ENCODE measurements at regions not wholly inside any gene's neighbourhood (a gene's known extent, or its start where the extent isn't known, plus 50 kb on each side); places are given as distances from the start of the nearest gene placed in this dataset.

- no peak for DNase-seq (ENCODE audit: extremely low spot score)
- intact Hi-C loops (cut with DNase I): no loop called here
- TF ChIP-seq EP300 (IDR thresholded peaks at IDR 0.05) (no peak), POLR2A (IDR thresholded peaks at IDR 0.05; ENCODE audit: low read depth) (no peak), CTCF (IDR thresholded peaks at IDR 0.05) (no peak), POLR2AphosphoS5 (IDR thresholded peaks at IDR 0.05) (no peak)
- 82% methylated on average over 4 of the region's 4 CpGs for WGBS
- no peak overlapping the region for H3K4me3 ChIP-seq
- peak overlapping the region in 3 of 4 donors; percentile 1 to 76 (median 19) for H3K27ac ChIP-seq (replicated peaks in 1 of 4)
- H3K36me3 ChIP-seq: no peaks in the 10 kb centered on the region
- peaks cover 28 to 84% (median 71%) of the 10 kb centered on the region in 4 donors for H3K4me1 ChIP-seq
- no peaks in the 10 kb centered on the region for H3K9me3 ChIP-seq
- no peaks in the 10 kb centered on the region for H3K27me3 ChIP-seq
Observed at GRCh38 chr18:34647251-34647650, 62.8 kb upstream of the DTNA start.

GRCh38 chr18:34648269-34648985 lies 61.7 kb upstream of the DTNA start:
- no peaks in the 10 kb centered on the region for H3K36me3 ChIP-seq
- intact Hi-C loops (cut with DNase I): no loop called here
- no peaks in the 10 kb centered on the region for H3K27me3 ChIP-seq
- H3K4me3 ChIP-seq: no peak overlapping the region
- H3K27ac ChIP-seq (replicated peaks in 1 of 4): peak overlapping the region; percentile 19 to 76 (median 50)
- H3K9me3 ChIP-seq: no peaks in the 10 kb centered on the region
- peaks cover 25 to 77% (median 66%) of the 10 kb centered on the region in 4 donors for H3K4me1 ChIP-seq
- 68% methylated on average over 3 of the region's 3 CpGs for WGBS
- TF ChIP-seq POLR2A (IDR thresholded peaks at IDR 0.05; ENCODE audit: low read depth) (no peak), POLR2AphosphoS5 (IDR thresholded peaks at IDR 0.05) (no peak), CTCF (IDR thresholded peaks at IDR 0.05) (no peak)
- DNase-seq (ENCODE audit: extremely low spot score): no peak

GRCh38 chr18:34649080-34649479 lies 61.0 kb upstream of the DTNA start:
- WGBS: 3% methylated on average over 4 of the region's 4 CpGs
- H3K4me3 ChIP-seq: no peak overlapping the region
- H3K36me3 ChIP-seq: no peaks in the 10 kb centered on the region
- no peaks in the 10 kb centered on the region for H3K27me3 ChIP-seq
- intact Hi-C loops (cut with DNase I): no loop called here
- no peak for DNase-seq (ENCODE audit: extremely low spot score)
- H3K27ac ChIP-seq (replicated peaks in 1 of 4): peak overlapping the region in 3 of 4 donors; percentile 69 to 76 (median 69)
- H3K9me3 ChIP-seq: no peaks in the 10 kb centered on the region
- no peak for TF ChIP-seq POLR2AphosphoS5 (IDR thresholded peaks at IDR 0.05)
- peaks cover 23 to 71% (median 60%) of the 10 kb centered on the region in 4 donors for H3K4me1 ChIP-seq

GRCh38 chr18:34650121-34650545 lies 60.0 kb upstream of the DTNA start:
- intact Hi-C loops (cut with DNase I): loop anchor here (10.0 kb wide), 1 partner anchor 155 kb away; no protein-coding TSS in a partner anchor
- H3K27ac ChIP-seq (replicated peaks in 1 of 4): peak overlapping the region; percentile 59 to 76 (median 69)
- H3K27me3 ChIP-seq: no peaks in the 10 kb centered on the region
- WGBS: 23% methylated on average over 5 of the region's 5 CpGs
- H3K9me3 ChIP-seq: no peaks in the 10 kb centered on the region
- DNase-seq (ENCODE audit: extremely low spot score): no peak
- TF ChIP-seq POLR2AphosphoS5 (IDR thresholded peaks at IDR 0.05) (peak in 1 of 2 donors; percentile 60), CTCF (IDR thresholded peaks at IDR 0.05) (no peak)
- peaks cover 23 to 61% (median 54%) of the 10 kb centered on the region in 4 donors for H3K4me1 ChIP-seq
- H3K4me3 ChIP-seq: peak overlapping the region in 3 of 4 donors; percentile 1 to 9 (median 7)
- H3K36me3 ChIP-seq: no peaks in the 10 kb centered on the region

GRCh38 chr18:34651586-34652369 lies 58.3 kb upstream of the DTNA start:
- no peak for TF ChIP-seq CTCF (IDR thresholded peaks at IDR 0.05)
- no peak for TF ChIP-seq EP300 (IDR thresholded peaks at IDR 0.05)
- no peak for TF ChIP-seq POLR2A (IDR thresholded peaks at IDR 0.05; ENCODE audit: low read depth)
- no peak for TF ChIP-seq POLR2AphosphoS5 (IDR thresholded peaks at IDR 0.05)
- H3K4me1 ChIP-seq: peaks cover 26 to 57% (median 46%) of the 10 kb centered on the region in 4 donors
- intact Hi-C loops (cut with DNase I): loop anchor here (10.0 kb wide), 1 partner anchor 157 kb away; no protein-coding TSS in a partner anchor
- H3K27ac ChIP-seq (replicated peaks in 1 of 4): peak overlapping the region in 1 of 4 donors; percentile 69
- H3K27me3 ChIP-seq: no peaks in the 10 kb centered on the region
- 84% methylated on average over 6 of the region's 6 CpGs for WGBS
- no peak overlapping the region for H3K4me3 ChIP-seq
- no peaks in the 10 kb centered on the region for H3K36me3 ChIP-seq
- DNase-seq (ENCODE audit: extremely low spot score): no peak
- no peaks in the 10 kb centered on the region for H3K9me3 ChIP-seq

Data from esophagus muscularis mucosa (tissue), 4 donors.